ENCODE measurements at regions not wholly inside any gene's neighbourhood (a gene's known extent, or its start where the extent isn't known, plus 50 kb on each side); places are given as distances from the start of the nearest gene placed in this dataset.

DNA sequence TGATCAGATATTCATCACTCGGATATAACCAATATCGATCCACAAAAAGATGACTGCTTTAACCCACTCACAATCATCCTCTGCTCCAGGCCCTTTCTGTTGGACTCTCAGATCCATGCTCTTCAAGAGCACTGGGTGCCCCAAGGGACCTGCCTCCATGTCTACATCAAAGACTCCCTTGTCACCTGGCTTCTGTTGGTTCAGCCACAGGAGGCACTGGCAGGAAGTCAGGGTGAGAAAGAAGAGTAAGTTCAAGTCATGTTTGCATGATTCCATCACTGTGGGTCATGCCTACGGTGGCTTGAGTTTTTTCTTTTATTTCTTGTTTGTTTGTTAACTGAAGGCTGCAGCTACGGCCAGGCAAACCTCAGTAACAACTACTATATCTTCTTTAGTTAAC is 243.3 kb downstream of the ADGRG6 start:
- DNase-seq (ENCODE audit: low read depth, low spot score) (no peak), FAIRE-seq (no peak)
- Histone ChIP-seq H3K79me2 (ENCODE audit: control insufficient read depth, insufficient read depth, low read length) (no peaks in the 10 kb centered on the region), H3K27me3 (ENCODE audit: control insufficient read depth, extremely low read depth, insufficient read depth, low read length) (no peaks in the 10 kb centered on the region), H3K4me3 (ENCODE audit: control insufficient read depth in 2 of 3, extremely low read depth in 1 of 3, insufficient read depth in 2 of 3, low read depth in 1 of 3, low read length in 3 of 3) (no peak overlapping the region), H3K9me1 (ENCODE audit: control insufficient read depth, extremely low read depth, insufficient read depth, low read length) (no peaks in the 10 kb centered on the region), H3K4me2 (ENCODE audit: control insufficient read depth, extremely low read depth, insufficient read depth, low read depth, low read length) (no peak overlapping the region), H4K20me1 (ENCODE audit: control insufficient read depth, extremely low read depth, insufficient read depth, low read length) (no peaks in the 10 kb centered on the region), H3K27ac (ENCODE audit: control insufficient read depth, insufficient read depth, low read length) (no peak overlapping the region), H3K36me3 (ENCODE audit: control insufficient read depth in 2 of 2, extremely low read depth in 1 of 2, insufficient read depth in 2 of 2, low read length in 2 of 2) (no peaks in the 10 kb centered on the region), H2AFZ (ENCODE audit: control insufficient read depth, low read length) (no peak overlapping the region), H3K9ac (ENCODE audit: control insufficient read depth, extremely low read depth, insufficient read depth, low read length) (no peak overlapping the region), H3K9me3 (ENCODE audit: control insufficient read depth, low read depth, low read length) (no peaks in the 10 kb centered on the region), H3K4me1 (ENCODE audit: control insufficient read depth, extremely low read depth, insufficient read depth, low read length) (peaks cover 11% of the 10 kb centered on the region)
- dilution Hi-C loops (cut with MboI; ENCODE audit: extremely low pct_ligation_motif_present, low sequenced_read_pairs), result no loop called here
- TF ChIP-seq EZH2 (IDR thresholded peaks at IDR 0.05; ENCODE audit: low read length), result no peak
- TF ChIP-seq, protein P1, sequence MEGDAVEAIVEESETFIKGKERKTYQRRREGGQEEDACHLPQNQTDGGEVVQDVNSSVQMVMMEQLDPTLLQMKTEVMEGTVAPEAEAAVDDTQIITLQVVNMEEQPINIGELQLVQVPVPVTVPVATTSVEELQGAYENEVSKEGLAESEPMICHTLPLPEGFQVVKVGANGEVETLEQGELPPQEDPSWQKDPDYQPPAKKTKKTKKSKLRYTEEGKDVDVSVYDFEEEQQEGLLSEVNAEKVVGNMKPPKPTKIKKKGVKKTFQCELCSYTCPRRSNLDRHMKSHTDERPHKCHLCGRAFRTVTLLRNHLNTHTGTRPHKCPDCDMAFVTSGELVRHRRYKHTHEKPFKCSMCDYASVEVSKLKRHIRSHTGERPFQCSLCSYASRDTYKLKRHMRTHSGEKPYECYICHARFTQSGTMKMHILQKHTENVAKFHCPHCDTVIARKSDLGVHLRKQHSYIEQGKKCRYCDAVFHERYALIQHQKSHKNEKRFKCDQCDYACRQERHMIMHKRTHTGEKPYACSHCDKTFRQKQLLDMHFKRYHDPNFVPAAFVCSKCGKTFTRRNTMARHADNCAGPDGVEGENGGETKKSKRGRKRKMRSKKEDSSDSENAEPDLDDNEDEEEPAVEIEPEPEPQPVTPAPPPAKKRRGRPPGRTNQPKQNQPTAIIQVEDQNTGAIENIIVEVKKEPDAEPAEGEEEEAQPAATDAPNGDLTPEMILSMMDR (optimal IDR thresholded peaks at IDR 0.05 in 1 of 3, IDR thresholded peaks at IDR 0.05 in 1 of 3, conservative IDR thresholded peaks at IDR 0.05 in 1 of 3; ENCODE audit: extremely low read depth in 1 of 3, insufficient read depth in 2 of 3, low read length in 3 of 3), result no peak

- H4K20me1 ChIP-seq (ENCODE audit: control insufficient read depth, extremely low read depth, insufficient read depth, low read length), result no peaks in the 10 kb centered on the region
- H3K9ac ChIP-seq (ENCODE audit: control insufficient read depth, extremely low read depth, insufficient read depth, low read length), result no peak overlapping the region
- no peak overlapping the region for H3K27ac ChIP-seq (ENCODE audit: control insufficient read depth, insufficient read depth, low read length)
- H3K4me3 ChIP-seq (ENCODE audit: control insufficient read depth in 2 of 3, extremely low read depth in 1 of 3, insufficient read depth in 2 of 3, low read depth in 1 of 3, low read length in 3 of 3), result no peak overlapping the region
- no peaks in the 10 kb centered on the region for H3K36me3 ChIP-seq (ENCODE audit: control insufficient read depth in 2 of 2, extremely low read depth in 1 of 2, insufficient read depth in 2 of 2, low read length in 2 of 2)
- H3K4me1 ChIP-seq (ENCODE audit: control insufficient read depth, extremely low read depth, insufficient read depth, low read length), result peaks cover 15% of the 10 kb centered on the region
- DNase-seq (ENCODE audit: low read depth, low spot score), result no peak
- no peak overlapping the region for H3K4me2 ChIP-seq (ENCODE audit: control insufficient read depth, extremely low read depth, insufficient read depth, low read depth, low read length)
- H3K79me2 ChIP-seq (ENCODE audit: control insufficient read depth, insufficient read depth, low read length), result no peaks in the 10 kb centered on the region
- no peak overlapping the region for H2AFZ ChIP-seq (ENCODE audit: control insufficient read depth, low read length)
- TF ChIP-seq, protein P1 (optimal IDR thresholded peaks at IDR 0.05 in 1 of 3, IDR thresholded peaks at IDR 0.05 in 1 of 3, conservative IDR thresholded peaks at IDR 0.05 in 1 of 3; ENCODE audit: extremely low read depth in 1 of 3, insufficient read depth in 2 of 3, low read length in 3 of 3), result no peak
- no peak for TF ChIP-seq EZH2 (IDR thresholded peaks at IDR 0.05; ENCODE audit: low read length)
- FAIRE-seq, result no peak
- H3K9me3 ChIP-seq (ENCODE audit: control insufficient read depth, low read depth, low read length), result no peaks in the 10 kb centered on the region
- dilution Hi-C loops (cut with MboI; ENCODE audit: extremely low pct_ligation_motif_present, low sequenced_read_pairs), result no loop called here
- no peaks in the 10 kb centered on the region for H3K27me3 ChIP-seq (ENCODE audit: control insufficient read depth, extremely low read depth, insufficient read depth, low read length)
- H3K9me1 ChIP-seq (ENCODE audit: control insufficient read depth, extremely low read depth, insufficient read depth, low read length), result no peaks in the 10 kb centered on the region
These were observed 246.8 kb downstream of the ADGRG6 start for GRCh38 chr6:142548566-142548965.
